GM21381 (cell line): ENCODE measurements at regions not wholly inside any gene's neighbourhood (a gene's known extent, or its start where the extent isn't known, plus 50 kb on each side); places are given as distances from the start of the nearest gene placed in this dataset.

Experiments
- ATAC-seq: cut with Tn5 transposase; IDR thresholded peaks from one replicate; pipeline ENCODE4 v1.9.1; 2021; ENCODE audit warnings: mild to moderate bottlenecking, moderate library complexity; ENCODE audit not compliant: unreplicated experiment

DNA sequence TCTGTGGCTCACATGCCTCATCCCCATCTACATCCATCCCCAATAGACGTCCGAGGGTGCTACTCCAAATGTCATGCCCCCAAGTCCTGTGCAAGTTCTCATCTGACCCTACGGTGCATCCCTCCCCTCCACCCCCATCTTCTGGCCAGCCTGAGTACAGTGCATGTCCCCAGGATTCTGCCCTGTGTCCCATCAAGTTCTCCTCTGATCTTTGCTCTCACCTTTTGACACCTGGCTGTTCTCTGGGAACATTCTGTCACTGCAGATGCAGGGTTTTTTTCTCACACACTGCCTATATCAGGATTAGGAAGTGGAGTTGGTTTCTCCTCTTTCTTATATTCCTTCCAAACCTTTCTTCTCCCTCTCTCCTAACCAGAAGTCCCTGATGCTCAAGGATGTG lies 377.2 kb downstream of the GADD45G start:
- ATAC-seq = no peak

DNA sequence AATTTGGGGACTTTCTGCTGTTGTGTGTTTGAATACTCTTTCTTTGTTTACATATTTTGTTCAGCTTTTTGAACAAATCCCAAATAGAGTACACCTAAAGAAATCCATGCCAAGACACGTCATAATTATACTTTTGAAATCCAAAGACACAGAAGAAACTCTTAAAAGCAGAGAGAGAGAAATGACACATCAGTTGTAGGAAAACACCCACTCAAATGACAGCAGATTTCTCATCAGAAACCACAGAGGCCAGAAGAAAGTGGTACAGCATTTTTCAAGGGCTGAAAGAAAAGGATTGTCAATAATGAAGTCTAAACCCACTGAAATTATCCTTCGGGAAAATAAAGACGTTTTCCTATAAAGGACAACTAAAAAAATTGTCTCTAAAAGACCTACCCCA lies 378.6 kb downstream of the GADD45G start:
- ATAC-seq = no peak

- no peak for ATAC-seq
Observed at GRCh38 chr9:89984214-89984613, 379.4 kb downstream of the GADD45G start.

- no peak for ATAC-seq
Observed at GRCh38 chr9:89985068-89985467, 380.3 kb downstream of the GADD45G start.

DNA sequence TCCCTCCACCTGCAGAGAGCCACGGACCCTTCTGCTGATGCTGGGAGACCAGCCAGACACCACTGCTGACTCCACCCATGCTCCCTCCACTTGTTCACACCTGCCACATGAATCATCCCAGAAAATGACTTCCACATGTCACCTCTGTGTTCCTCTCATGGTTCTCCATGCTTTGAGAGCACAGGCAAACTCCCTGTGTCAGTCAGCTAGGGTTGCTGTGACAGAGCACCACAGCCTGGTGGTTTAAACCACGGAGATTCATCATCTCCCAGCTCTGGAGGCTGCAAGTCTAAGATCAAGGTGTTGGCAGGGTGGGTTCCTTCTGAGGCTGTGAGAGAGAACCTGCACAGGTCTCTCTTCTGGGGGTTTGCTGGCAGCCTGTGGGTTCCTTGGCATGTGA lies 381.4 kb downstream of the GADD45G start:
- no peak for ATAC-seq

DNA sequence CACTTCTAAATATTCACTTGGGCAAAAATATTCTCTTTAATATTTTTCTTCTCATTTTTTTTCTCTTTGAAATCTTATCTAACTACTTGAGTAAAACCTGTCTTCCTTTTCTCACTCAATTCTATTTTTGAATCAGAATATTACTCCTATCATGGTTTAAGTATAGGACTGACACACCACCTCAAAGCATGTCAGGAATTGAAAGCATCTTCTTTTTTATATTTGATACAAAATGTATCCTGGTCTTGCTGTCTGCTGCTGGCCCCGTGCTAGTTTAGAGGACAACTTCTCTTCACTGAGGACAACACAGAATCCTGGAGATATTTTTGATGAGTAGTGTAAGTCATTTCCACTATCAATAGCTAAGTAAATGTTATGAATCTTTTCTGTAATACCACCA lies 383.6 kb downstream of the GADD45G start:
- ATAC-seq = no peak

GRCh38 chr9:89991204-89991790 lies 386.5 kb downstream of the GADD45G start:
- ATAC-seq = no peak

GRCh38 chr9:89992326-89993198 lies 387.8 kb downstream of the GADD45G start:
- ATAC-seq = no peak

DNA sequence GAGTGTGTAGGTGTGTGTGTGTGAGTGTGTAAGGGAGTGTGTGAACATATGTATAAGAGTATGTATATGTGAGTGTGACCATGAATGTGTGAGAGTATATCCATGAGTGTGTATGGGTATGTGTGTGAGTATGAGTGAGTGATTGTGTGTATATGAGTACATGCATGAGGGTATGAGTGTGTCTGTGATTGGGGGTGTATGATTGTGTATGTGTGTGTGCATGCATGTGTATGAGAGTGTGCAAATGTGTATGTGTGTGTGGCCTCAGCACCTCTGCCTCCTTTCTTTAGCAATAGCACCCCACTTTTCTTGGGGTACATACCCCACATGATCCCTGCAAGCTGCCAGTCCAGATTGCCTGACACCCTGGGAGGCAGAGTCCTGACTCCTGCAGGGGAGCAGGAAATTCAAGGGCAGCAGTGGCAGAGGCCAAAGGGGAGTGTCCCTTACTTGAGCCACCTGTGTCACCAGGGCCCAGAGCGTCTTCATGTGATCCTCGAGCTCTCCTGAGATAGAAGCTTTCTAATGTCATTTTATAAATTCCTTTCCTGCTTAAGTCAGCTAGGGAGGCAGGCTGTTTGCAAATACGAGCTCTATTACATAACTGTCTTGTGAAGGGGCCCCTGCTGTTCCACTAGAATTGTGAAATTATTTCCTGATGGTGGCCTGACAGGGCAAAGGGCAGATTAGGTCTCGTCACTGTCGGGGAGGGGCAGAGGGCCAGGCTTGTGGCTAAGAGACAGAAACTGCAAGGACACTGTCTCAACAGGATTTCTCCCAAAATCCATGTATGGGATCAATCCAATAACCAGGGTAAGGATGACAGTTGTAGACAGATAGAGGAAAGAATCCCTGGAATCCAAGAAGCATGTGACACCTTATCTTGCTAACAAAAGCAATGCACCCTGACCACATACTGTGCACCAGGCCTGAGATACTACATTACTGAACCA lies 389.1 kb downstream of the GADD45G start:
- ATAC-seq = no peak

GRCh38 chr9:89994988-89995613 lies 390.3 kb downstream of the GADD45G start:
- no peak for ATAC-seq

DNA sequence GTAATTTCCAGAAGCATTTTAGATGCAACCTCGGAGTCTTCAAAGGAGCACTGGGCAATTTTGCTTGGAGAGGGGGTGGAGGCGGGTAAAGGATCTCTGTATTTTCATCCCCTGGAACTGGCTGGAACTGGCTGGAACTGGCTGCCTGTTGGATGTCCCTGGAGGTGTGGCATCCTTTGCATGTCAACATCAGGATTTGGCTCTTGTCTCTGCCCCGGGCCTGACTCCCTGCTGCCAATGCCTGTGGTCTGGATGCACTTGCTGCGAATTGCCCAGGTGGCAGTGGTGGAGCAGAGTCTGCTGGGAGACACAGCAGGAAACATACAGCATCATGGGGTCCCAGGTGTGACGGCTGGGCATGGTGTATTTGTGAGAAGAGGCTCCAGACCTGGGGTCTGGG lies 391.3 kb downstream of the GADD45G start:
- ATAC-seq = no peak

- ATAC-seq = no peak
Observed at GRCh38 chr9:89996773-89997172, 392.0 kb downstream of the GADD45G start.

GRCh38 chr9:89998633-89999032 lies 393.8 kb downstream of the GADD45G start:
- no peak for ATAC-seq

DNA sequence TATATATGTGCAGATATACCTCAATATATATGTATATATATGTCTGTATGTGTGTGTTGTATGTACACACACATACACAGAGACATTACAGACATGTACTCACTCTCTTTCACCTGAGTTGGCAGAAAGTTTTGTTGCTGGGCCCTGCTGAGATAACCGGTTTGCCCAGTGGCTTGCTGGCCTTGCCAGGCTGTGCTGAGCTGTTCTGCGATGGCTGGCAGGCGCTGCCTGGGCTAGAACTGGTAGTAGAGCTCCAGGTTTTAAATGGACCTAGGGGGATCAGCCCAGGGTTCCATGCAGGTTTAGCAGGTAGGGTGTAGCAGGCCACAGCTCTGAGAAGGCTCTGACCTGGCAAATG lies 394.3 kb downstream of the GADD45G start:
- no peak for ATAC-seq

DNA sequence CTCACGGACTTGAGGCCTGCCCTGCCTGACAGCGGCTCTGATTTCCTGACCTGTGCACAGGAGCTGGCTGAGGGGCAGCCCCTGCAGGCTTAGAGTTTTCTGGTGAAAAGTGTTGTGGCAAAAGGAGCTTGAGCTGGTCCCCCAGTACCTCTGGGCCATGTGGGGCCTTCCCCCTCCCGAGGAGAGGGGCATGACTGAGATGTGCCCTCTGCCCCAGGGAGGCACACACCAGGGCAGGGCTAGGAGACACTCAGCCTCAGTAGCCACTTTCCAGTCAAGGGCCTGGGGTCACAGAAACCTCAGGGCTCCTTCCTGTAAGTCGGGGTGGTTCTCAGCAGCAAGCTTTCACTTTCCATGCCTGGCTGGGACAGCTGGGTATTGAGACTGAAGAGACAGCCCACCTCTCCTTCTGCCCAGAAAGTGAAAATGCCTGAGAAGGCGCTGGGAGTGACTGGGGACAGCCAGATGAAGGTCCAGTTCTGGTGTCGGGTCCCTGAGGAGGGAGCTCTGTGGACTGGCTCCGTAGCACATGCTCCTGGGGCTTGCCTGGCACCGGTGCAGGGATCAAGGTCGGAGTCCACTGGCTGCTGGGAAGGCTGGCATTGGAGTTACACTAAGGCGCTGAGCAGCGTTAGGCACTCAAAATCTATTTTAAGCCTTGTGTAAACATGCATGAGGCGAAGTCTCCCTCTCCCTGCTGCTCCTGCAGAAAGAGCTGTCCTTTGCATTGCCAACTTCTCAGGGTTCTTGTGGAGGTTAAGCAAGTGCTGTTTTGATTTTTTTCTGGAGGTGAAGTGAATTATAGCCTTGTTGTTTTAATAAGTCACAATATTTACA lies 394.9 kb downstream of the GADD45G start:
- ATAC-seq = peak; percentile 93

DNA sequence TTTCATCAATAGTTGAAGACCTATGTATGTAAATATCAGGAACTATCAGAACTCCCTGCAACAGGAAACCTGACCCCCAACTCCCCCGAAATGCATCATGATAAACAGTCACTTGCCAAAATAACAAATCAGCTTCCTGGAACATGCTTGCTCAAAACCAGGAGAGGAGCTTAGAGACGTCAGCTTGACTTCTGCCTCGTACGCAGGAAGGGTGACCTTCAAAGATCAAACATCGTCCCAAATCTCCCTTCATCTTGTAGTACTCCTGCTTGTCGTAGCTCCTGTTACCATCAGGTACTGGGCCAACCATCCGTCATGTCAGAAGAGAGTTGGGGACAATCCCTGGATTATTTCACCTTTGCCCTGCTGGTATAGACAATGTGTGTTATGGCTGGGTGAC lies 396.1 kb downstream of the GADD45G start:
- ATAC-seq = no peak

DNA sequence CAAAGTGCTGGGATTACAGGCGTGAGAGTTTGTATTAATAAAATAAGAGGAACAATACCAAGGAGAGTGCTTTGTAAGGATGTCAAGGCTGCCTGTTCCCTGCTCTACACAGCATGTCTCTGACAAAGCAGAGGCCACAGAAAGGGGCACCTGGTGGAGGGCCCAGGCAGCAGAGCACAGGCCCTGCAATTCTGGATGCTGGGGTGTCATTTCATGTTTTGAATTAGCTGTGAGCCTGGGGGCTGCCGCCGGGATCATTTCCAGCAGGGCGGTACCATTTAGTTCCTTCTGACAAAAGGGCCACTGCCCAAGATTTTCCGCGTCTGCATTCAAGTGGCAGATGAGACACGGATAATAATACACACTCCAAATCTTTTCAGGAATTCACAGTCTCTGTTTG lies 396.9 kb downstream of the GADD45G start:
- ATAC-seq = no peak

DNA sequence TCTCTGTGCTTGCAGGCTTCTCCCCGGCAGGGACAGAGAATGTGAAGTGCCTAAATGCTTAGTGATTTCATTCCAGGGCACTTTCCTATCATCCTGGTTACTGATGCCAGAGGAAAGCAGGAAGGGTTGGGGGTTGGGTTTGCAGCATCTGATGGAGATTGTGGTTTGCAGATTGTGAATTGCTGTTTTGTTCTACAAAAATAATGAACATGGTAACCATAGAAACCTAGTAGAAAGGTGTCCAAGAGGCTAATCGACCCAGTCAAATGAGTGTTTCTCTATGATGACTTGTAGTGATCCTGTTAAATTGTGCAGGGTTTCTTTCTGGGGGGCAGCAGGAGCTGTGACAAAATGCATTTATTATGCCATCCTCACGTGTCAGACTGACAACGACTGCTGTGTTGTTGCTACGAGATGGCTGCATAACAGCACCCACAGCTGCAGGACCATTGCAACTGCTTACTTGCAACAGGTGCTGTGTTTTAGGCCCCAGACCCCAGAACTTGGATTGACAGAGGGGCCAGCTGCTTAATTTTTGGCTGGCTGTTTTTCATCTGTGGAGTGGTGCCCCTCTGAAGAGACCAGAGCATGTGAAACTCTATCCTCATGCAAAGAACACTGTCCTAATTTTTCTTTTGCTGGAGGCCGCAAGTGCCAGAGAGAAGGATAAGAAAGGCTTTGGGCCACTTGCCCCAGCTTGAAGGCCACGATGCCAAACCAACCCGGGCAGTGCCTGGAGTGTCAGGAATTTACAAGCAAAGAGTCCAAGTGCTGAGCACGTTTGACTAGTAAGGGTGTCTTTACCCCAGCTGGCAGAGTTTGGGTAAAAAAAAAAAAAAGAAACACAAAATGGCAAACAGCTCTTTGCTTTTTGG lies 397.8 kb downstream of the GADD45G start:
- ATAC-seq = no peak

DNA sequence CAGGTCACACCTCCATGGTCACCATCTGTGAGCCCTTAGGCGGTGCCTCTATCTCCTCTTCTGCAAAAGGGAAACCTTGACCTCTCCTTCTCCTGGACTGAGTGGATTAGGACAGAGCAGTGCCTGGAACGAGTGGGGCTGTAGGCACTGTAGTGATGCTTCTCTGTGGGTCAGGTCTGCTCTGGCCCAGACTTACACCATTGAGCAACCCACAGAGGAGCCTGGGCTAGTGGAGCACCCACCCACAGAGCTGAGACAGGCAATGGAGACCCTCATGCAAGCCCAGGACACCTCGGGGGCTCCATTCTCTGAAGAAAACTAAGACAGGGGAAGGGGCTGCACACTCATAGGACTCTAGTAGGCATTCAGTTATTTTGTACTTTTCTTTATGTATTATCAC lies 400.6 kb downstream of the GADD45G start:
- ATAC-seq = no peak
